Aorta (tissue), 5 donors: ENCODE measurements at regions not wholly inside any gene's neighbourhood (a gene's known extent, or its start where the extent isn't known, plus 50 kb on each side); places are given as distances from the start of the nearest gene placed in this dataset.

ENCODE experiments used
- ATAC-seq: fragments of 200-7000 bp; cut with Tn5 transposase; one replicate; pipeline ENCODE4 v1.9.1; 2022; ENCODE audit warnings: moderate library complexity; ENCODE audit not compliant: low FRiP score
- DNase-seq, 2 donors: peaks; one replicate each; pipeline ENCODE4 v3.0.0-alpha.2; 2020
- H3K27ac ChIP-seq, 2 donors: one replicate each; pipeline ENCODE4 v1.5.1; 2013; ENCODE audit warnings: low read length in 2 of 2, mild to moderate bottlenecking in 2 of 2, moderate library complexity in 2 of 2, control low read depth in 1 of 2, inconsistent platforms in 1 of 2, low read depth in 1 of 2
- H3K27me3 ChIP-seq, 2 donors: one replicate each; pipeline ENCODE4 v1.6.1; 2013; ENCODE audit warnings: control low read depth in 1 of 2, low read length in 1 of 2, mild to moderate bottlenecking in 1 of 2, moderate library complexity in 1 of 2; ENCODE audit not compliant: insufficient read depth in 2 of 2, control insufficient read depth in 1 of 2
- H3K36me3 ChIP-seq, 2 donors: one replicate each; pipeline ENCODE4 v1.6.1; 2013; ENCODE audit warnings: control low read depth in 1 of 2, low read length in 1 of 2, mild to moderate bottlenecking in 1 of 2; ENCODE audit not compliant: insufficient read depth in 2 of 2, control insufficient read depth in 1 of 2
- H3K4me1 ChIP-seq, 2 donors: one replicate each; pipeline ENCODE4 v1.6.1; 2013; ENCODE audit warnings: low read length in 2 of 2, control low read depth in 1 of 2, mild to moderate bottlenecking in 1 of 2, moderate library complexity in 1 of 2; ENCODE audit not compliant: insufficient read depth in 2 of 2, control insufficient read depth in 1 of 2
- H3K4me3 ChIP-seq, 2 donors: one replicate each; pipeline ENCODE4 v1.5.1; 2013; ENCODE audit warnings: low read length in 2 of 2, control low read depth in 1 of 2, mild to moderate bottlenecking in 1 of 2
- H3K9me3 ChIP-seq: one replicate; pipeline ENCODE4 v1.6.1; 2013; ENCODE audit warnings: mild to moderate bottlenecking, low read length; ENCODE audit not compliant: control insufficient read depth
- WGBS, 2 donors: extraction: QIAGEN DNeasy Blood & Tissue Kit; methylation state at CpG; one replicate each; pipeline ENCODE4 v1.1.7; 2013; 5-methylcytosine and 5-hydroxymethylcytosine counted together
- intact Hi-C, 2 donors: fragments of 100-400 bp; cut with DNase I; formaldehyde crosslinking; loops; one replicate each; pipeline versions ENCODE4 v1.14.2 to v1.15.0; 2022
- donor health status: healthy with polysubstance abuse.
- donor health status: Bipolar disorder and iron deficiency.
- donor health status: DM: no; HTN: no; CAD: no.
- donor health status: DM: no; HTN: no; CAD: no.
- donor health status: DM: yes; HTN: yes; CAD: no.

DNA sequence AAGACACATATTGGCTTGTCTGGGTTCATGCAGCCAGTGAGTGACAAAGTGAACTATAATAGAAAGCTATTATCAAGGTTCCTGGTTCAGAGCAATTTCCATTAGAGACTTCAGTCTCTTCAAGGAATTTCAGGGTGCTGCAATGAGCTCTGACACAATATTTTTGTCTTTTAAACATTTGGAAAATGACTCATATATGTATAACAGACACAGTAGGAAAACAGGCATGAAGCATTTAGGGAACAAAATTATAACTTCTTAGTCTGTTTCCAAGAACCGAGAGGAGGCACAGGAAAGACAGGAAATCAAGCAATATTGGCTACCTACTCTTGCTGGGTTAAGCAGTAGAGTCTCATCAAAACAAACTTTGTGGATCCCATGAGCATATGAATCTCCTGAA, 170.4 kb downstream of the PTPRC start:
- no peak for ATAC-seq
- peaks cover 2% of the 10 kb centered on the region for H3K9me3 ChIP-seq
- no peaks in the 10 kb centered on the region for H3K36me3 ChIP-seq
- no peak for DNase-seq
- WGBS, 2 donors = 48 to 59% methylated on average over 1 of the region's 1 CpG
- H3K4me1 ChIP-seq = no peaks in the 10 kb centered on the region
- intact Hi-C loops = no loop called here
- no peaks in the 10 kb centered on the region for H3K27me3 ChIP-seq
- H3K4me3 ChIP-seq = no peak overlapping the region
- H3K27ac ChIP-seq = no peak overlapping the region

DNA sequence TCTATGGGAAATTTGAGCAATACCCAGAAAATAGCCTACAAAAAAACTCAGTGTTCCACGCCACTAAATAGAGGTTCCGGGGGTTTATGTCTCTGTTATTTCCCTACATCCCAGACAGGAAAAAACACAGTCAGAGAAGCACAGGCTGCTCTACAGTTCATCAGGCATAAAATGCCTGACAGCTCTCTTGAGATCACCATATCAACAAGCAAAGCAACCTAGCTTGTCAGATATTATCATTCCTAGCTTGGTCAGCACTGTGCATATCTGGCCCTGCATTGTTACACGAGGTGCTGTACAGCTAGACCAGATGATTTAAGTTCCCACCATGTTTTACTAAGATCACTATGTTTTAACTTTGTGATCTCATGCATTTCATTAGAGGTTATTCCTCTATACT, 172.6 kb downstream of the PTPRC start:
- WGBS, 2 donors = 30 to 34% methylated on average over 3 of the region's 3 CpGs
- no peaks in the 10 kb centered on the region for H3K27me3 ChIP-seq
- no peaks in the 10 kb centered on the region for H3K36me3 ChIP-seq
- DNase-seq (no peak), ATAC-seq (no peak)
- intact Hi-C loops = no loop called here
- H3K4me1 ChIP-seq = no peaks in the 10 kb centered on the region
- no peak overlapping the region for H3K27ac ChIP-seq
- H3K4me3 ChIP-seq = no peak overlapping the region
- peaks cover 3% of the 10 kb centered on the region for H3K9me3 ChIP-seq

DNA sequence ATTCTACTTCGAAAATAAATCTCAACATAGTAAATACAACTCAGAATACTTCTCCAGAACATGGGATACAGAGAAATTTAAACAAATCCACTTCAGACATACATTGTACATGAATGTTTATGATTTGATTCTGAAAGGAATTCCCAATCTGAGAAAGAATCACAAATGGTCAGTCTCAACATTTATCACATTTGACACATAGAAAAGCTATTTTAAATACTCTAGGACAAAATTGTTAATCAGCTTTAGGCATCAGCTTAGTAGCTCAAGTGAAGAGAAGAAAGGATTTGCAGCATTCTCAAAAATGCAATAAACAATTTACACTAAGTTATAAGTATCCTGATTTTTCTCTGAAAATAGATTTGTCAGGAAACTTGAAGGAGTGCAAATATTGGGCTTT, 184.8 kb downstream of the PTPRC start:
- WGBS, 2 donors = 51 to 54% methylated on average over 1 of the region's 1 CpG
- Histone ChIP-seq H3K36me3 (no peaks in the 10 kb centered on the region), H3K4me1 (no peaks in the 10 kb centered on the region), H3K27ac (no peak overlapping the region), H3K4me3 (no peak overlapping the region), H3K27me3 (no peaks in the 10 kb centered on the region), H3K9me3 (no peaks in the 10 kb centered on the region)
- no peak for DNase-seq
- intact Hi-C loops = no loop called here
- ATAC-seq = no peak

DNA sequence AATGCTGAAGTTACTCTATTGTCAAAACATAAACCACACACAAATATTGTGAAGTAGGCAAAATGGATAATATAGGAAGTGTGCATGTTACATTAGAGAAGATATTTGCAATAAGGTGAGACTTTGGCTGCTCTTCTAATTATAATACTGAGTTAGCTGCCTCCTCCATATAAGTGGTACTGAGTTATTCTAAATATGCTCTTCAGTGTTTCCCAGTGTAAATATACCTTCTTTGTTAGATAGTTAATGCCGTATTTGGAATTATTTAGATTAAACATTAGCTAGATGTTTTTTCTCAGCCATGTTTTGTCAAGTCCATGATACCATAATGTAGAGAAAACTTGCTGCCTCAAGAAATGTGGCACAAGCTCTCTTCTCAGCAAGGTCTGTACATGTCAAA, 186.4 kb downstream of the PTPRC start:
- Histone ChIP-seq H3K4me3 (no peak overlapping the region), H3K27me3 (no peaks in the 10 kb centered on the region), H3K4me1 (no peaks in the 10 kb centered on the region), H3K36me3 (no peaks in the 10 kb centered on the region), H3K27ac (no peak overlapping the region), H3K9me3 (no peaks in the 10 kb centered on the region)
- intact Hi-C loops = no loop called here
- no peak for ATAC-seq
- no peak for DNase-seq
- 66 to 67% methylated on average over 1 of the region's 1 CpG for WGBS, 2 donors

DNA sequence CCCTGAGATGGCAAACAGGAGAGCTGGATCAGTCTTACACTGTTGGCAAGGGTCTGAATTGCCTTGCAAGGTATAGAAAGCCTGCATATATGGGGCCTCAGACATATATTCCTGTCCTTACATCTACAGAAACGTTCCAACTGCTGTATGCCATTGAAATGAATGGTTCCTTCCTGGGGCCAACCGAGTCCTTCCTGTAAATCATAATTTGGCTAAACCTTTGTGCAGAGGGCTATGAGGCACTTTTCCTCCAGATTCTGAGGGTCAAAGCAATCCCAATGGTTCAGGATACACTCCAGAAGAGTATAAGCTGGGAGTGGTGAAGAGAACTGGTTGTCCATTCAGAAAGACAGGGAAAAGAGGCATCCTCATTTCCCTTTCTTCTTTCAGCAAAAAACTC, 190.5 kb downstream of the PTPRC start:
- H3K36me3 ChIP-seq = no peaks in the 10 kb centered on the region
- no peak overlapping the region for H3K27ac ChIP-seq
- H3K4me3 ChIP-seq = no peak overlapping the region
- no peak for ATAC-seq
- no peaks in the 10 kb centered on the region for H3K27me3 ChIP-seq
- no peak for DNase-seq
- no peaks in the 10 kb centered on the region for H3K9me3 ChIP-seq
- 82 to 84% methylated on average over 2 of the region's 2 CpGs for WGBS, 2 donors
- no peaks in the 10 kb centered on the region for H3K4me1 ChIP-seq
- intact Hi-C loops = no loop called here

DNA sequence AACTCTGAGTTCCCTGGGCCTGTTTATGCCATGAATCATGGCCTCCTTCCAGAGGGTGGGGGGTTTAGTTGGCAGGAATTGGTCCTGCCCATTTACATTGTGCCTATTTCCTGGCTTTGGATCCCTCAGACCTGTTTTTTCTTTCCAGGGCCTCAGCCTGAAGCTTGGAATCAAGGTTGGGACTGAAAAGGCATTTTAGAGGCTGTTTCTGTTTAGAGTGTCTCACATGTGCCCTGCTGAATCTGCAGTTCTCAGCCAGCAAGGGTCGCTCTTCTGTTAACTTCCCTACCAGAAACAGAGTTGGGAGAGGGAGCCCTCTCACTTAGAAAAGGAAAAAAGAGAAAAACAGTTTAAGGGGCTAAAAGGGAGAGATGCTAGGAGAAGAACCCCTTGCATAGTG, 191.1 kb downstream of the PTPRC start:
- no peak for DNase-seq
- Histone ChIP-seq H3K4me3 (no peak overlapping the region), H3K27me3 (no peaks in the 10 kb centered on the region), H3K27ac (no peak overlapping the region), H3K9me3 (no peaks in the 10 kb centered on the region), H3K4me1 (no peaks in the 10 kb centered on the region), H3K36me3 (no peaks in the 10 kb centered on the region)
- WGBS, 2 donors = 56 to 64% methylated on average over 1 of the region's 1 CpG
- intact Hi-C loops = no loop called here
- no peak for ATAC-seq

DNA sequence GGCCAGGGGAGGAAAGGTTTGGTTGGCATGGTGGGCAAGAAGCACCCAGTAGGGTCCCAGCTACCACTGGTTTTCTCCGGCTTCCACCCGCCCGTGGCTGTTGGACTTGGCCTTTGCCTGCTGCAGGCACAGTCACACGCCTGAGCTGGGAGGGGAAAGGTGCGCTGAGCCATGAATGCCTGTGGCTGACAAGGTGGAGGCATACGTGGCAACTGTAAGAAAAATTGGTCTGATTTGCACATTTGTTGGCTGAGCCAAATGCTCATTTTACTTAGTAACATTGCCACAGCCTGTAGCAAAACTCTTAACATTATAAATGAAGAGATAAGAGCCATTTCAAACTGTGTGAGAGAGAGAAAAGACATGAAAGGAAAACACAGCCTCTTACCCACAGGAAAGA, 191.6 kb downstream of the PTPRC start:
- intact Hi-C loops = no loop called here
- no peak for DNase-seq
- no peaks in the 10 kb centered on the region for H3K4me1 ChIP-seq
- no peaks in the 10 kb centered on the region for H3K9me3 ChIP-seq
- no peak overlapping the region for H3K4me3 ChIP-seq
- WGBS, 2 donors = 70 to 75% methylated on average over 6 of the region's 6 CpGs
- H3K36me3 ChIP-seq = no peaks in the 10 kb centered on the region
- no peak overlapping the region for H3K27ac ChIP-seq
- ATAC-seq = no peak
- H3K27me3 ChIP-seq = no peaks in the 10 kb centered on the region

DNA sequence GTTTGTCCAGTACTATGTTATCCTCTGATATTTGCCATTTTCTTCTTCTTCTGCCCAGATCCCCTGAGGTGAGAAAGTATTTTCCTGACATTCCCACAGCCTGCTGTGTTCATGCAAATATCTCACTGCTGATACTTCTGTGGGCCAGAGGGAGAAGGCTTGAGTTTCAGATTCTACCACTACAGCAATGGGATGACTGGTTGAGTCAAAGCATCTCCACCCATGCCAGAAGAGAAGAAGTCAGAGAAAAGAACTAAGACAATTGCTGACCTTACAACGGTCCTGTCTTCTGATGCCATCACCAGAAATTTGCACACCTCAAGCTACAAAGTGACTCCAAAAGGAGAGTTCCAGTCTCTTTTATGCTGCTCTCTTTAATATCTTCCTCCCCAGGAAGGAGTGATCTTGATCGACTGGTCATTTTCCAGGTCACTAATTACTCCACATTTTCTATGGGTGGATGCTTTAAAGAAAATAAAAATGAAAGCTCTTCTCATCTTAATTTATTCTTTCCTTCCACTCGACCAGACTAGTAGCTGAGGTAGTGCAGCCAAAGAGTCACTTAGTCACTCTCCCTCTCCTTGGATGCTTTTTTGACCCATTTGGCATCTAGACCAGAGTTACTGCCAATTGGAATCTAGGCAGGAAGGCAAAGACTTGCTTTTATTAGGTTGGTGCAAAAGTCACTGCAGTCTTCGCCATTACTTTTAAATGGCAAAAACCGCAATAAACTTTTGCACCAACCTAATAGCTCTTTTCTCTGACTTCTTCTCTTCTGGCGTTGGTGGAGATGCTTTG, 195.1 kb downstream of the PTPRC start:
- ATAC-seq = no peak
- intact Hi-C loops = no loop called here
- no peak overlapping the region for H3K27ac ChIP-seq

DNA sequence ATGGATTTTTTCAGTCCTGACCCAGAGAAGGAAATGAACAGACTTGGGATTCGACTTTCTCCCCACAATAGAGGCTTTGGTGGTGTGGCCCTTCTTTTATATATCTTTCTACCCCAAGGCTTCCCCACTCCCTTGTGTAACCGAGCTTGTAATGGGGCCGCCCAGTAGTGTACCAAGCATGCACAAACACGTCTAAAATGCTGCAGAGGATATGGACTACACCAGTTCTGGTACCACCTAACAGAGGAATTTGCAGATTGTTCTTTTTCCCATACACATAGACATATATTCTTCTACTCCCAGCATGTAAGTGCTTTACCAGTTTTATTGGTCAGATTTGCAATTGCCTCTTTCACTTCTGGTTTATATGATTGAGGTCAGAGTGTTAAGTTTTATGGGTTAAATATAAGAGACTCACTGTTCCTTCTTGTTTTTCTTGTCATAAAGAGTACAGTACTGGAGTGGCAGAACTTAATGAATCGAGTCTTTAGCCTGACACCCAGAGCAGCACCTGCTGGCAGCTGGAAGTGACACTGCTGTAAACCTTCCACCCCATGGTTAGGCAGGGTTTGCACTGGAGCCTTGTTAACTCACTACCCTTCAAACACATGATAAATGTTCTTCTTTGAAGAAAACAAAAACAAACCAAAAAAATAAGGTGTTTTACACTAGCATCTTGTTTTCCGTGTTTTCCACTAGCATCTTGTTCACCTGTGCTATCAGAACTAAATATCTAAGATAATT, 198.6 kb downstream of the PTPRC start:
- Histone ChIP-seq H3K27ac (no peak overlapping the region), H3K27me3 (no peaks in the 10 kb centered on the region), H3K4me1 (no peaks in the 10 kb centered on the region), H3K9me3 (no peaks in the 10 kb centered on the region), H3K4me3 (no peak overlapping the region), H3K36me3 (no peaks in the 10 kb centered on the region)
- 79 to 83% methylated on average over 6 of the region's 6 CpGs for WGBS, 2 donors
- intact Hi-C loops = no loop called here
- DNase-seq (no peak), ATAC-seq (no peak)

More for the DNA sequence above, 195.1 kb downstream of the PTPRC start:
- DNase-seq = no peak
- Histone ChIP-seq H3K4me3 (no peak overlapping the region), H3K27me3 (no peaks in the 10 kb centered on the region), H3K36me3 (no peaks in the 10 kb centered on the region), H3K4me1 (no peaks in the 10 kb centered on the region), H3K9me3 (no peaks in the 10 kb centered on the region)
- 72 to 77% methylated on average over 6 of the region's 6 CpGs for WGBS, 2 donors
